HCT116 (cell line): ENCODE measurements at regions not wholly inside any gene's neighbourhood (a gene's known extent, or its start where the extent isn't known, plus 50 kb on each side); places are given as distances from the start of the nearest gene placed in this dataset.

ENCODE experiments used
- ATAC-seq: fragments of 200-7000 bp; cut with Tn5 transposase; 2 replicates; pipeline ENCODE4 v1.9.1; 2020; ENCODE audit warnings: mild to moderate bottlenecking, moderate library complexity
- BruUV-seq: library from RNA; stranded (reverse); fragments of 400-500 nt; replicated peaks from 2 replicates; lab custom pipeline; 2021; lab: Mats Ljungman, UMichigan
- CTCF ChIA-PET: fragments of 300-600 bp; sonication (Branson Sonifier 250); formaldehyde crosslinking; loops from one replicate; lab custom pipeline; 2021; ENCODE audit warnings: antibody characterized with exemption; lab: Charles Lee
- POLR2A ChIA-PET: fragments of 300-600, 350-600 bp; sonication (Branson Sonifier 250); formaldehyde crosslinking; loops from one replicate; lab custom pipeline; 2021; ENCODE audit warnings: antibody characterized with exemption; lab: Charles Lee
- RAD21 ChIA-PET, 2 experiments: fragments of 300-600 bp; sonication (Branson Sonifier 250); formaldehyde crosslinking; loops; one replicate each; lab custom pipeline; 2023; ENCODE audit warnings: low total read pairs in 2 of 2; ENCODE audit not compliant: uncharacterized antibody in 2 of 2, unreplicated experiment in 2 of 2, low non-redundant PET in 1 of 2; lab: Charles Lee
- DNase-seq: peaks from one replicate; pipeline ENCODE4 v3.0.0-alpha.2; 2010; ENCODE audit warnings: low read depth, low spot score
- H2AFZ ChIP-seq: fragments of 200-600 bp; shearing (Covaris generic), sonication (generic); 2 replicates; pipeline ENCODE4 v1.6.1; 2017; ENCODE audit warnings: low read depth, mixed run types, mixed read lengths, antibody characterized with exemption, low read length; ENCODE audit not compliant: poor library complexity, severe bottlenecking
- H3K27ac ChIP-seq: 2 replicates; pipeline ENCODE4 v1.5.1; 2012; ENCODE audit warnings: low read depth, low read length
- H3K27me3 ChIP-seq: fragments of 200-600 bp; sonication (generic); 2 replicates; pipeline ENCODE4 v1.6.1; 2016; ENCODE audit warnings: mixed run types, low read length, mixed read lengths; ENCODE audit not compliant: insufficient read depth
- H3K36me3 ChIP-seq, 2 experiments: fragments of 200-500 bp in 1 of 2; fragments of 200-600 bp in 1 of 2; sonication (Bioruptor generic) in 1 of 2; sonication (generic) in 1 of 2; 2 replicates each; pipeline versions ENCODE4 v1.5.1 to v1.6.1; 2014 to 2016; ENCODE audit warnings: low read length in 2 of 2, inconsistent platforms in 1 of 2, mixed read lengths in 1 of 2, mixed run types in 1 of 2; ENCODE audit not compliant: insufficient read depth in 2 of 2, control insufficient read depth in 1 of 2
- H3K4me1 ChIP-seq, 2 experiments: fragments of 200-600 bp in 1 of 2; sonication (generic) in 1 of 2; 2 replicates each; pipeline versions ENCODE4 v1.5.1 to v1.6.1; 2012 to 2017; ENCODE audit warnings: low read length in 2 of 2, inconsistent platforms in 1 of 2, mild to moderate bottlenecking in 1 of 2, mixed read lengths in 1 of 2, mixed run types in 1 of 2, moderate library complexity in 1 of 2; ENCODE audit not compliant: insufficient read depth in 2 of 2, control insufficient read depth in 1 of 2
- H3K4me2 ChIP-seq: fragments of 200-600 bp; sonication (generic); 2 replicates; pipeline ENCODE4 v1.6.1; 2017; ENCODE audit warnings: mixed run types, low read length, mixed read lengths
- H3K4me3 ChIP-seq, 2 experiments: fragments of 200-600 bp in 1 of 2; sonication (generic) in 1 of 2; replicated peaks in 1 of 2; 2 replicates each; pipeline ENCODE4 v1.5.1; 2011 to 2016; ENCODE audit warnings: low read length in 2 of 2, control low read depth in 1 of 2, low read depth in 1 of 2, mild to moderate bottlenecking in 1 of 2, mixed read lengths in 1 of 2, mixed run types in 1 of 2
- H3K79me2 ChIP-seq: fragments of 200-600 bp; sonication (generic); 2 replicates; pipeline ENCODE4 v1.6.1; 2017; ENCODE audit warnings: mild to moderate bottlenecking, mixed run types, low read length, moderate library complexity, mixed read lengths; ENCODE audit not compliant: insufficient read depth
- H3K9ac ChIP-seq: fragments of 200-600 bp; sonication (generic); 2 replicates; pipeline ENCODE4 v1.6.1; 2016; ENCODE audit warnings: low read length, mixed read lengths
- H3K9me2 ChIP-seq: fragments of 200-600 bp; sonication (generic), shearing (Covaris generic); 2 replicates; pipeline ENCODE4 v1.6.1; 2017; ENCODE audit warnings: mixed run types, mild to moderate bottlenecking, moderate library complexity; ENCODE audit not compliant: insufficient read depth
- H3K9me3 ChIP-seq, 2 experiments: fragments of 200-500 bp in 1 of 2; fragments of 200-600 bp in 1 of 2; sonication (Bioruptor generic) in 1 of 2; sonication (generic) in 1 of 2; 2 replicates each; pipeline ENCODE4 v1.6.1; 2014 to 2017; ENCODE audit warnings: low read length in 2 of 2, mixed read lengths in 2 of 2, inconsistent platforms in 1 of 2, low read depth in 1 of 2, mild to moderate bottlenecking in 1 of 2, mixed run types in 1 of 2, moderate library complexity in 1 of 2; ENCODE audit not compliant: control insufficient read depth in 1 of 2, insufficient read depth in 1 of 2
- H4K20me1 ChIP-seq: fragments of 200-600 bp; sonication (generic), shearing (Covaris generic); 2 replicates; pipeline ENCODE4 v1.6.1; 2017; ENCODE audit warnings: mixed run types, mild to moderate bottlenecking, moderate library complexity; ENCODE audit not compliant: insufficient read depth
- CBX3 ChIP-seq: IDR thresholded peaks from 2 replicates; pipeline ENCODE4 v1.6.1; 2012; ENCODE audit warnings: low read depth
- EGR1 ChIP-seq: IDR thresholded peaks from 2 replicates; pipeline ENCODE4 v1.6.1; 2012; ENCODE audit warnings: low read depth
- ELF1 ChIP-seq: IDR thresholded peaks from 2 replicates; pipeline ENCODE4 v1.6.1; 2012; ENCODE audit warnings: low read depth, borderline replicate concordance
- EZH2phosphoT487 ChIP-seq: fragments of 200-600 bp; IDR thresholded peaks from 2 replicates; pipeline ENCODE4 v1.6.1; 2018; ENCODE audit warnings: antibody characterized with exemption, borderline replicate concordance
- FOSL1 ChIP-seq: IDR thresholded peaks from 2 replicates; pipeline ENCODE4 v1.6.1; 2012; ENCODE audit warnings: low read depth
- JUND ChIP-seq: IDR thresholded peaks from 2 replicates; pipeline ENCODE4 v1.6.1; 2012
- MAX ChIP-seq: IDR thresholded peaks from 2 replicates; pipeline ENCODE4 v1.6.1; 2012
- POLR2A ChIP-seq: IDR thresholded peaks from 2 replicates; pipeline ENCODE4 v1.7.0; 2011; ENCODE audit warnings: borderline replicate concordance; ENCODE audit not compliant: insufficient read depth, insufficient read length; ENCODE audit errors: extremely low read depth
- POLR2AphosphoS5 ChIP-seq: IDR thresholded peaks from 2 replicates; pipeline ENCODE4 v1.6.1; 2011; ENCODE audit warnings: mild to moderate bottlenecking, low read depth, low read length, moderate library complexity
- RAD21 ChIP-seq: IDR thresholded peaks from 2 replicates; pipeline ENCODE4 v1.6.1; 2012; ENCODE audit warnings: low read depth, mild to moderate bottlenecking
- SIN3A ChIP-seq: IDR thresholded peaks from 2 replicates; pipeline ENCODE4 v1.6.1; 2012; ENCODE audit warnings: low read depth
- SP1 ChIP-seq: IDR thresholded peaks from 2 replicates; pipeline ENCODE4 v1.6.1; 2012; ENCODE audit warnings: low read depth
- SRF ChIP-seq: IDR thresholded peaks from 2 replicates; pipeline ENCODE4 v1.6.1; 2012; ENCODE audit warnings: low read depth
- TCF7L2 ChIP-seq: IDR thresholded peaks from 2 replicates; pipeline ENCODE4 v1.7.0; 2011; ENCODE audit warnings: borderline replicate concordance, inconsistent platforms; ENCODE audit not compliant: insufficient read depth, insufficient read length; ENCODE audit errors: extremely low read depth
- YY1 ChIP-seq: IDR thresholded peaks from 2 replicates; pipeline ENCODE4 v1.6.1; 2011; ENCODE audit warnings: low read length, low read depth, moderate library complexity, mild to moderate bottlenecking; ENCODE audit not compliant: insufficient replicate concordance; ENCODE audit errors: extremely low read depth
- ZBTB33 ChIP-seq: IDR thresholded peaks from 2 replicates; pipeline ENCODE4 v1.6.1; 2011; ENCODE audit warnings: mild to moderate bottlenecking, low read length, moderate library complexity; ENCODE audit not compliant: insufficient replicate concordance; ENCODE audit errors: extremely low read depth
- ZFX ChIP-seq: fragments of 450-650 bp; IDR thresholded peaks from 2 replicates; pipeline ENCODE4 v1.6.1; 2017
- ZNF274 ChIP-seq: fragments of 200-500 bp; sonication (Bioruptor generic); IDR thresholded peaks from 2 replicates; pipeline ENCODE4 v1.6.1; 2014; ENCODE audit warnings: mild to moderate bottlenecking, low read depth, low read length, inconsistent platforms
- intact Hi-C: fragments of 100-400 bp; cut with micrococcal nuclease; formaldehyde crosslinking; loops from 2 replicates; pipeline ENCODE4 v1.10.0; 2022

DNA sequence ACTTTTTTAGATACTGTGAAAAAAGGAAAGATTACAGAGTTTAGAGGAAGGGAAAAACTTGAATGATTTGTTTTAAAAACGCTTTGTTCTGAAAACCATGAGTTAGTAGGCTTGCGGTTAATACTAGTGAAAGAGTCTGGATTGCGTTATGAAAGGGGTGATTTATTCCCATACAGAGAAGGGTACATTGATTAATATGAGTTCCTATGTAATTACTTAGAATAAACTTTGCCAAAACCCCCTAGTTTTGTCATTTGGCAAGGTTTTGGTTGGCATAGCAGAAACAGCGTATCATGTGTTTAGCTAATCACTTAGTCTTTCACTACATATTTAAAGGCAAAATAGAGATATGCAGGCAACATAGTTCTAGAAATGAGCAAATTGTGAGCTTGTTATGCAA lies 91.2 kb upstream of the POT1 start:
- Histone ChIP-seq H3K36me3 (no peaks in the 10 kb centered on the region), H3K9ac (no peak overlapping the region), H3K4me1 (no peaks in the 10 kb centered on the region), H3K9me3 (no peaks in the 10 kb centered on the region), H3K27me3 (no peaks in the 10 kb centered on the region), H2AFZ (no peak overlapping the region)
- CTCF ChIA-PET, result no interaction called here
- no peak for ATAC-seq
- intact Hi-C loops, result no loop called here
- TF ChIP-seq SP1 (no peak), SRF (no peak), CBX3 (no peak), EGR1 (no peak), JUND (no peak), ZFX (no peak), POLR2A (no peak), ELF1 (no peak), POLR2AphosphoS5 (no peak), EZH2phosphoT487 (no peak), ZNF274 (no peak)
- TF ChIP-seq, all 23 proteins: peak for 0
- ChIA-PET POLR2A (no interaction called here), RAD21 (no interaction called here)
- Histone ChIP-seq H3K9me2 (peaks cover 4% of the 10 kb centered on the region; the same call in 1 of the 2 replicates), H4K20me1 (no peaks in the 10 kb centered on the region), H3K4me2 (no peak overlapping the region), H3K27ac (no peak overlapping the region), H3K79me2 (no peaks in the 10 kb centered on the region), H3K4me3 (no peak overlapping the region)
- no TSS peak for BruUV-seq
- no peak for DNase-seq

DNA sequence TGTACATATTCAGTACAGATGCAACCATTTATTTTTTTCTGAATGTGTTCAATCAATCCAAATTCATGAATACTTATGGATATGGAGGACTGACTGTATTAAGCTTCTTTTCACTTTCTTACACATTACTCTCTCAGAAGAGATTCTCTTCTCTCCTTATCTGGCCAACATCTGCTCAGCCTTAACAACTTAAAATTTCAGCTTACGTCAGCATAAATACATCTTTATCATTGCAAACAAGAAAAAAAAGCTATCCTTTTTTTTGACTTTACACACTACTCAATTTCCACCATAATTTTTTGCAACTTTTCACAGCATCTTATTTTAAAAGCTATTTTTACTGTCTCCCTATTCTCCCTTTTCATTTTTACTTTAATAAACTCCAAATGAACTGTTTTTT lies 80.9 kb upstream of the POT1 start:
- no peaks in the 10 kb centered on the region for H3K9me3 ChIP-seq
- RAD21 ChIA-PET, result no interaction called here
- TF ChIP-seq YY1, result no peak
- TF ChIP-seq RAD21, result no peak
- TF ChIP-seq SRF, result no peak
- no peak for TF ChIP-seq TCF7L2
- TF ChIP-seq SP1, result no peak
- no peak for TF ChIP-seq SIN3A
- no peak for TF ChIP-seq MAX
- TF ChIP-seq POLR2AphosphoS5, result no peak
- no peak for TF ChIP-seq FOSL1
- TF ChIP-seq CBX3, result no peak
- no peak for TF ChIP-seq ZNF274
- no peak for TF ChIP-seq ZBTB33
- no peak for TF ChIP-seq EGR1

More for the DNA sequence above, 80.9 kb upstream of the POT1 start:
- H3K4me2 ChIP-seq, result no peak overlapping the region
- H3K4me1 ChIP-seq, result no peaks in the 10 kb centered on the region
- H3K4me3 ChIP-seq, result no peak overlapping the region
- H3K36me3 ChIP-seq, result no peaks in the 10 kb centered on the region
- POLR2A ChIA-PET, result no interaction called here
- H3K79me2 ChIP-seq, result no peaks in the 10 kb centered on the region
- H3K27me3 ChIP-seq, result no peaks in the 10 kb centered on the region
- H3K9ac ChIP-seq, result no peak overlapping the region
- CTCF ChIA-PET, result no interaction called here
- no peak overlapping the region for H3K27ac ChIP-seq
- H4K20me1 ChIP-seq, result no peaks in the 10 kb centered on the region
- intact Hi-C loops, result no loop called here
- no peak overlapping the region for H2AFZ ChIP-seq
- ATAC-seq, result no peak
- no TSS peak for BruUV-seq
- no peaks in the 10 kb centered on the region for H3K9me2 ChIP-seq
- DNase-seq, result no peak
